Breast epithelium (tissue), 3 donors: ENCODE measurements at regions not wholly inside any gene's neighbourhood (a gene's known extent, or its start where the extent isn't known, plus 50 kb on each side); places are given as distances from the start of the nearest gene placed in this dataset.

ENCODE experiments used
- CTCF ChIP-seq, 3 donors: fragments of 450-650 bp; IDR thresholded peaks; one replicate each; pipeline ENCODE4 v1.5.1; 2016 to 2017; ENCODE audit warnings: antibody characterized with exemption in 3 of 3, mild to moderate bottlenecking in 3 of 3, moderate library complexity in 3 of 3
- POLR2A ChIP-seq: fragments of 450-650 bp; IDR thresholded peaks from one replicate; pipeline ENCODE4 v1.6.1; 2016; ENCODE audit warnings: antibody characterized with exemption, mild to moderate bottlenecking, moderate library complexity

GRCh38 chr2:236993286-236993685 lies 92.4 kb upstream of the COPS8 start:
- no peak for TF ChIP-seq CTCF (IDR thresholded peaks at IDR 0.05)
- no peak for TF ChIP-seq POLR2A
